Bronchial epithelial cell (primary cell): ENCODE measurements at regions not wholly inside any gene's neighbourhood (a gene's known extent, or its start where the extent isn't known, plus 50 kb on each side); places are given as distances from the start of the nearest gene placed in this dataset.

ENCODE experiments used
- DNase-seq: peaks from one replicate; pipeline ENCODE4 v3.0.0-alpha.2; 2010; ENCODE audit warnings: low read depth
- FAIRE-seq: peaks from 2 replicates; lab custom pipeline; 2011; peaks lifted over from hg19 to GRCh38; lab: Jason Lieb, UNC
- H3K27me3 ChIP-seq: 2 replicates; pipeline ENCODE4 v1.5.1; 2011; ENCODE audit warnings: low read length; ENCODE audit not compliant: control insufficient read depth, insufficient read depth
- H3K36me3 ChIP-seq: 2 replicates; pipeline ENCODE4 v1.5.1; 2011; ENCODE audit warnings: low read length; ENCODE audit not compliant: control insufficient read depth, insufficient read depth
- H3K4me3 ChIP-seq: 2 replicates; pipeline ENCODE4 v1.5.1; 2011; ENCODE audit warnings: mild to moderate bottlenecking, low read depth, low read length, control low read depth
- TF ChIP-seq, protein P1 (sequence below): IDR thresholded peaks from 2 replicates; pipeline ENCODE4 v1.5.1; 2011; ENCODE audit warnings: mild to moderate bottlenecking, moderate library complexity, low read length, control low read depth, inconsistent platforms; ENCODE audit not compliant: insufficient read depth, severe bottlenecking

DNA sequence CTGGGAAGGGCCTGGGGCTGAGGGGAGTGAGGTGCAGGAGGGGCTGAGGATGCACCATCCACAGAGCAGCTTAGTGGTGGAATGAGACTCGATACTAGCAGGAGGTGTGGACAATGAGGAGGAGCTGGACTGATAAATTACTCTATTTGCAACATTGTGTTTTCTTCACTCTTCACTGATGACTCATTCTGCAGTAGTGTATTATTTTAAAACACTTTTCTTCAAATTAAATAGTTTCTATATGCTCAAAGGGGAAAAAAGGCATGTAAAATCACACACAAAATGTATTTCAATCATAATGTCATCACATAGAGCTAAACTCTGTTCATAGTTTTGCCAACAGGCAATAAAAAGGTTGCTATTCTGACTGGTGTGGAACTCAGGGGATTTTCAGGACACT, 467.0 kb upstream of the CTSO start:
- FAIRE-seq (no peak), DNase-seq (no peak)
- TF ChIP-seq, protein P1, sequence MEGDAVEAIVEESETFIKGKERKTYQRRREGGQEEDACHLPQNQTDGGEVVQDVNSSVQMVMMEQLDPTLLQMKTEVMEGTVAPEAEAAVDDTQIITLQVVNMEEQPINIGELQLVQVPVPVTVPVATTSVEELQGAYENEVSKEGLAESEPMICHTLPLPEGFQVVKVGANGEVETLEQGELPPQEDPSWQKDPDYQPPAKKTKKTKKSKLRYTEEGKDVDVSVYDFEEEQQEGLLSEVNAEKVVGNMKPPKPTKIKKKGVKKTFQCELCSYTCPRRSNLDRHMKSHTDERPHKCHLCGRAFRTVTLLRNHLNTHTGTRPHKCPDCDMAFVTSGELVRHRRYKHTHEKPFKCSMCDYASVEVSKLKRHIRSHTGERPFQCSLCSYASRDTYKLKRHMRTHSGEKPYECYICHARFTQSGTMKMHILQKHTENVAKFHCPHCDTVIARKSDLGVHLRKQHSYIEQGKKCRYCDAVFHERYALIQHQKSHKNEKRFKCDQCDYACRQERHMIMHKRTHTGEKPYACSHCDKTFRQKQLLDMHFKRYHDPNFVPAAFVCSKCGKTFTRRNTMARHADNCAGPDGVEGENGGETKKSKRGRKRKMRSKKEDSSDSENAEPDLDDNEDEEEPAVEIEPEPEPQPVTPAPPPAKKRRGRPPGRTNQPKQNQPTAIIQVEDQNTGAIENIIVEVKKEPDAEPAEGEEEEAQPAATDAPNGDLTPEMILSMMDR, result no peak
- Histone ChIP-seq H3K36me3 (no peaks in the 10 kb centered on the region), H3K4me3 (no peak overlapping the region), H3K27me3 (no peaks in the 10 kb centered on the region)

DNA sequence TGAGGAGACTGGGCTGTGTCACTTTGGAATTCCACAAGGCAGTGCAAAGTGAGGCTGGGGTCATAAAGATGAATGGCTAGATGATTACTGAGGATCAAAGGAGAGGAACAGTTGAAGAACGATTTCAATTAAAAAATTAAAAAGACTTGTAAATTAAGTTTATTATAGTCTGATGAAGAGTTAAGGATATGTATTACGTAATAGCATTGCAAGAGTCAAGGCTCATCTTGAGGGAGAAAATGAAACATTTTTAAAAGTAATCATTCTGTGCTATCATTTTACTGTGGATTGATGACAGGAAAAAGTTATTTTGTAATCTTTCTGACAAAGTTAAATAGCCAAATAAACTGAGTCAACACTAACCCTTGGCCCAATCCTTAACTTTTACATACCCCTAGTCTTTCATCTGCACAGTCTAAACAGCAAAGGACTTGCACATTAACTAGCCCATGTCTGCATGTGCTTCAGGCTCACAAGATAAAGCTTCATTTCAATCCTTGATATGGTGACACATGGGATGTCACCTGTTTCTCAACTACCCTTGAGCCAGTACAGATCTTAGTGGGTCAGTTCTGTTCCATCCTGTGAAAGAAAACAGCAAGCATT, 465.5 kb upstream of the CTSO start:
- FAIRE-seq (no peak), DNase-seq (no peak)
- no peak overlapping the region for H3K4me3 ChIP-seq
- no peaks in the 10 kb centered on the region for H3K36me3 ChIP-seq
- TF ChIP-seq, protein P1, result no peak
- no peaks in the 10 kb centered on the region for H3K27me3 ChIP-seq

DNA sequence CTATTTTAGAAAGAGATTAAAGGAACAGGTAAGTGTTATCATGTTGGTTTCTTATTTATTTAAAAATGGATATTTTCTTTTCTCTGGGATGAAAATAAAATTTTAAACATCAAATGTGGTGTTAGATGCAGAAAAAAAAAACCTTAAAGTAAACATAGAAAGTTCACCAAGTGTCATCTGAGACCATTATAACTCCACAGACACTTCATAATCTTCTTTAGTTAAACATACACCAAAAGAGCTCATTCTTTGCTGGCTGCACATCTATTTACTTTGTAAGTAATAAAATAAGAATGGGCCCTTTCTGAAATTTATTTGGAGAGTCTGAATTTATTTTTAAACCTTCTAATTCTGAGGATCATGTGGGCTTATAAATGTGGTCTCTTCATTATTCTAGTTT, 460.7 kb upstream of the CTSO start:
- H3K4me3 ChIP-seq, result no peak overlapping the region
- no peak for FAIRE-seq
- TF ChIP-seq, protein P1, result no peak
- no peak for DNase-seq
- no peaks in the 10 kb centered on the region for H3K36me3 ChIP-seq
- no peaks in the 10 kb centered on the region for H3K27me3 ChIP-seq

DNA sequence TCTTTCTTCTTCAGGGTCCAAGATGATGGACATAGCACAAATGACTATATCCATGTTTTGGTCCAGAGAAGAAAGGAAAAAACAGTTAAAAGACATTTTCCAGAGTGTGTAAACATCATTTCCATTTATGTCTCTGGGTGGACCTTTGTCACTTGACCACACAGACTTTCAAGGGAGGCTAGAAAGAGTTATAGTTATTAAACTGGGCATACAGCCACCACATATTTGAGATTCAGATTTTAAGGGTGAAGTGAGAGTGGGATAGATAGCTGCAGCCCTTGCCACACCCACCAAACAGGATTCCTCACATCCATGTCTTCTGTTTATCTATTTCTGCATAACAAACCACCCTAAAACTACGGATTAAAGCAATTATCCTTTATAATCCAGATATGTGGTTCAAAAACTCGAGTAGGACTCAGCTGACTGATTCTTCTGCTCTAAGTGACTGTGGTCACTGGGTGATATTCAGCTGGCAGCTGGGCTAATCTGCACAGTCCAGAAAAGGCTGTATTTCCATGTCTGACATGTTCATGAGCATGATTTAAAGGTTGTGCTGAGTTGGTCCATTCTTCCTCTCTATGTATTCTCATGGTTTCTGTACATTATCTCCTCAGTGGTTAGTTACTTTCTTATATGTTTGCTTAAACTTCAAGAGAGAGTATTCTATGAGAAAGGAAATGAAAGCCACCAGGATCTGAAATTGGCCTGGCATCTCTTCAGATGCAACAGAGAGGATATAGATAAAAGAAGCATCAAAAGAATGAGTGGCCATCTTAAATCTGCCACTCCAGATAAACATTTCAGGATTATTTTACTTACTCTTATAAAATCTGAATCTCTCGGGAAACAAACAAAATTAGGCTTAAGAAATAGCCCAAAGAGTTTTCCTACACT, 459.8 kb upstream of the CTSO start:
- no peaks in the 10 kb centered on the region for H3K36me3 ChIP-seq
- FAIRE-seq (no peak), DNase-seq (no peak)
- TF ChIP-seq, protein P1, result no peak
- no peak overlapping the region for H3K4me3 ChIP-seq
- H3K27me3 ChIP-seq, result no peaks in the 10 kb centered on the region

DNA sequence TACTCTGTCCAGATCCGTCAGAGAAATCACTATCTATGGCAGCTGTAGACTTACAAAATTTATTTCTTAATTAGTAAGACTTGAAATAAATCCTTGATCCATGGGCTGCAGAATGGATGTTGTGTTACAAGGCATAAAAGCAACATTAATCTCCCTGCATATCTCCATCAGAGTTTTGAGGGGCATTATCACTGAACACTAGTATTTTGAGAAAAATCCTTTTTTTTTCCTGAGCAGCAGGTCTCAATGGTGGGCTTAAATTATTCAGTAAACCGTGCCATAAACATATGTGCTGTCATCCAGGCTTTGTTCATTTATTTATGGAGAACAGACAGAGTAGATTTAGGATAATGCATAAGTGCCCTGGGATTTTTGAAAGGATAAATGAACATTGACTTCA, 457.9 kb upstream of the CTSO start:
- TF ChIP-seq, protein P1, result no peak
- DNase-seq (no peak), FAIRE-seq (no peak)
- no peaks in the 10 kb centered on the region for H3K36me3 ChIP-seq
- H3K4me3 ChIP-seq, result no peak overlapping the region
- H3K27me3 ChIP-seq, result no peaks in the 10 kb centered on the region

DNA sequence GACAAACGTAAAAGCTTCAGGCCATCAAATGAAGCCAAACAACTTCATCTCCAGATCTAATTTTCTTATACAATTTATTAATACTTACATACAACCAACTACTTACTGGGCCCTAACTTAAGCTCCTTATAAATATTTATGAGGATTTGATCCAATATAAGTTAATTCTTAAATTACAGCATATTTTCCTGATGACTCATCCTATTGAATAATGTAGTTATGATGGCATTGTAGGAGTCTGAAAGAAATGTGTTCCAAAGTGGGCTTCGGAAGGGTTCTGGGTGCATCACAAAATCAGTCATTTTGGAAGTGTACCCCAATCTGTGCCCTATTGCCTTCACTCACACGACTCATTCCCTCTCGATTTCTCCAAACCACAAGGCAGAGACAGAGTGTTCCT, 455.1 kb upstream of the CTSO start:
- no peaks in the 10 kb centered on the region for H3K27me3 ChIP-seq
- H3K36me3 ChIP-seq, result no peaks in the 10 kb centered on the region
- no peak for FAIRE-seq
- no peak overlapping the region for H3K4me3 ChIP-seq
- TF ChIP-seq, protein P1, result no peak
- no peak for DNase-seq
